Karpas-422 (cell line): ENCODE measurements at regions not wholly inside any gene's neighbourhood (a gene's known extent, or its start where the extent isn't known, plus 50 kb on each side); places are given as distances from the start of the nearest gene placed in this dataset.
"Not testable (repeated sequence)": the region's sequence is repeated elsewhere in the genome, so short reads cannot be mapped to it uniquely, and the experiment has no call there.

Experiments
- DNase-seq: peaks from one replicate; pipeline ENCODE4 v3.0.0-alpha.2; 2015
- H2AFZ ChIP-seq: fragments of 200-600 bp; sonication (generic); 2 replicates; pipeline ENCODE4 v1.6.1; 2014; ENCODE audit warnings: antibody characterized with exemption, low read length, mixed read lengths
- H3K27ac ChIP-seq: fragments of 200-600 bp; sonication (generic); 2 replicates; pipeline ENCODE4 v1.5.1; 2014; ENCODE audit warnings: mild to moderate bottlenecking, low read length, moderate library complexity
- H3K27me3 ChIP-seq: fragments of 200-600 bp; sonication (generic); 2 replicates; pipeline ENCODE4 v1.6.1; 2014; ENCODE audit warnings: low read length, mixed read lengths
- H3K36me3 ChIP-seq: fragments of 200-600 bp; sonication (generic); 2 replicates; pipeline ENCODE4 v1.6.1; 2014; ENCODE audit warnings: low read length, mixed read lengths; ENCODE audit not compliant: insufficient read depth
- H3K4me1 ChIP-seq: fragments of 200-600 bp; sonication (generic); 2 replicates; pipeline ENCODE4 v1.6.1; 2014; ENCODE audit warnings: mild to moderate bottlenecking, low read length, mixed read lengths
- H3K4me2 ChIP-seq: fragments of 200-600 bp; sonication (generic); 2 replicates; pipeline ENCODE4 v1.6.1; 2014; ENCODE audit warnings: low read length, low read depth, mild to moderate bottlenecking; ENCODE audit not compliant: poor library complexity, severe bottlenecking
- H3K4me3 ChIP-seq: fragments of 200-600 bp; sonication (generic); 2 replicates; pipeline ENCODE4 v1.5.1; 2014; ENCODE audit warnings: mild to moderate bottlenecking, antibody characterized with exemption, low read length, mixed read lengths
- H3K79me2 ChIP-seq: fragments of 200-600 bp; sonication (generic); 2 replicates; pipeline ENCODE4 v1.6.1; 2014; ENCODE audit warnings: mild to moderate bottlenecking, low read length, mixed read lengths
- H3K9ac ChIP-seq: fragments of 200-600 bp; sonication (generic); 2 replicates; pipeline ENCODE4 v1.6.0; 2014; ENCODE audit warnings: low read length
- H3K9me2 ChIP-seq: fragments of 200-600 bp; sonication (generic), shearing (Covaris generic); replicated peaks from 2 replicates; pipeline ENCODE4 v1.6.0; 2014; ENCODE audit warnings: mild to moderate bottlenecking, low read length, moderate library complexity; ENCODE audit not compliant: insufficient read depth
- H3K9me3 ChIP-seq: fragments of 300-700, 200-600 bp; sonication (generic); 2 replicates; pipeline ENCODE4 v1.6.1; 2014; ENCODE audit warnings: low read length, mixed read lengths
- H4K20me1 ChIP-seq: fragments of 200-600 bp; sonication (generic); 2 replicates; pipeline ENCODE4 v1.6.1; 2014; ENCODE audit warnings: mild to moderate bottlenecking, antibody characterized with exemption, low read length, low read depth; ENCODE audit not compliant: insufficient read depth

DNA sequence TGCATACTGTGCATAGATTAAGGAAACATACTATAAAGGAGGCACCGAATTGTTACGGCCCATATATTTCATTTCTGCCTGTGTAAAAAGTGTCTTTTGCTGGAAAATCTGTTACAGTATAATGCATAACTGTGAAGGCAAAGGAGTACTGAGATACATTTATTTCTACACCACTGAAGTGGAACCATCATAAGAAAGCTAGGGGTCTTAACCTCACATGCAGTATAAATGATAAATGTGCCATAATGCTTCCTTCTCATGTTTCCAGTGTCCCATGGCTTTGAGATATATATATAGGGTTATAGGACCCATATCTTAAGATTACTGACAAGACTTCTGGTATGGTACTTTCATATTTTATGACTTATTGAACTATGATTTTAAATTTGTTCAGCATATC, 713.8 kb upstream of the PABPC4L start:
- Histone ChIP-seq H3K4me1 (no peaks in the 10 kb centered on the region), H3K27ac (no peak overlapping the region), H3K79me2 (no peaks in the 10 kb centered on the region), H3K9me3 (no peaks in the 10 kb centered on the region), H3K9me2 (no peaks in the 10 kb centered on the region), H4K20me1 (no peaks in the 10 kb centered on the region), H3K9ac (no peak overlapping the region), H3K27me3 (no peaks in the 10 kb centered on the region), H3K4me2 (no peak overlapping the region), H3K36me3 (no peaks in the 10 kb centered on the region), H2AFZ (no peak overlapping the region), H3K4me3 (no peak overlapping the region)
- no peak for DNase-seq

GRCh38 chr4:134914250-134914649, 712.7 kb upstream of the PABPC4L start:
- not testable (repeated sequence) for H3K4me2 ChIP-seq, H3K4me3 ChIP-seq, H3K9me2 ChIP-seq, H3K9me3 ChIP-seq, H3K9ac ChIP-seq, H3K79me2 ChIP-seq, H4K20me1 ChIP-seq, H3K4me1 ChIP-seq, H3K27ac ChIP-seq, H3K36me3 ChIP-seq, H2AFZ ChIP-seq, DNase-seq, H3K27me3 ChIP-seq

GRCh38 chr4:134911941-134912340, 710.4 kb upstream of the PABPC4L start:
- Histone ChIP-seq H4K20me1 (no peaks in the 10 kb centered on the region), H3K36me3 (no peaks in the 10 kb centered on the region), H3K79me2 (no peaks in the 10 kb centered on the region), H3K4me3 (no peak overlapping the region), H3K27ac (no peak overlapping the region), H3K4me1 (no peaks in the 10 kb centered on the region), H3K27me3 (no peaks in the 10 kb centered on the region), H3K9me3 (no peaks in the 10 kb centered on the region), H3K9me2 (no peaks in the 10 kb centered on the region), H2AFZ (no peak overlapping the region), H3K4me2 (no peak overlapping the region), H3K9ac (no peak overlapping the region)
- no peak for DNase-seq

GRCh38 chr4:134906404-134907023, 704.9 kb upstream of the PABPC4L start:
- Histone ChIP-seq H3K36me3 (no peaks in the 10 kb centered on the region), H4K20me1 (no peaks in the 10 kb centered on the region), H3K4me3 (no peak overlapping the region), H2AFZ (no peak overlapping the region), H3K9me3 (no peaks in the 10 kb centered on the region), H3K9ac (no peak overlapping the region), H3K9me2 (no peaks in the 10 kb centered on the region), H3K79me2 (no peaks in the 10 kb centered on the region), H3K4me2 (no peak overlapping the region), H3K27me3 (no peaks in the 10 kb centered on the region), H3K27ac (no peak overlapping the region), H3K4me1 (no peaks in the 10 kb centered on the region)
- DNase-seq = no peak

DNA sequence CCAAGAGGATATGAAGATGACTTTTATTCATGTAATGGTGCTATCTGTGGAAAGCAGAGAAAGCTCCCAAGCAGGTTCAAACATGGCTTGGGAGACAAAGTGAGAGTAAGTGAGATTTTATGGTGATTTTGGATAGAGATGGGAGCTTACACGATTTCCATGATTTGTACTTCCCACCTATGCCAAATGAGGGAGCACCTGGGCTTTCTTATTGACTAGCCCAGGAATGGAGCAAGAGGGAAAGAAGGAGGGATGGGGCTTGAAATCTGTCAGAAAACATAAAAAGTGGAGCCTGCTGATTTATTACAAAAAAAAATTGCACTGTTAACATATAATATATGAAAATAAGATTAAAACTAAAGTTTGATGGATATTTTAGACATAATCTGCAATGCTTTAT, 703.5 kb upstream of the PABPC4L start:
- H2AFZ ChIP-seq = no peak overlapping the region
- H4K20me1 ChIP-seq = no peaks in the 10 kb centered on the region
- no peaks in the 10 kb centered on the region for H3K9me3 ChIP-seq
- H3K4me2 ChIP-seq = no peak overlapping the region
- no peak overlapping the region for H3K9ac ChIP-seq
- no peaks in the 10 kb centered on the region for H3K27me3 ChIP-seq
- no peaks in the 10 kb centered on the region for H3K79me2 ChIP-seq
- DNase-seq = no peak
- no peak overlapping the region for H3K27ac ChIP-seq
- H3K4me1 ChIP-seq = no peaks in the 10 kb centered on the region
- no peaks in the 10 kb centered on the region for H3K9me2 ChIP-seq
- no peak overlapping the region for H3K4me3 ChIP-seq
- H3K36me3 ChIP-seq = no peaks in the 10 kb centered on the region

- no peak for DNase-seq
- Histone ChIP-seq H4K20me1 (no peaks in the 10 kb centered on the region), H3K4me3 (no peak overlapping the region), H3K9me2 (no peaks in the 10 kb centered on the region), H3K4me1 (no peaks in the 10 kb centered on the region), H3K79me2 (no peaks in the 10 kb centered on the region), H3K27me3 (no peaks in the 10 kb centered on the region), H3K4me2 (no peak overlapping the region), H3K36me3 (no peaks in the 10 kb centered on the region), H3K9ac (no peak overlapping the region), H2AFZ (no peak overlapping the region), H3K9me3 (peaks cover 5% of the 10 kb centered on the region; the same call in 1 of the 2 replicates), H3K27ac (no peak overlapping the region)
Measured at GRCh38 chr4:134888156-134888555, 686.6 kb upstream of the PABPC4L start.

DNA sequence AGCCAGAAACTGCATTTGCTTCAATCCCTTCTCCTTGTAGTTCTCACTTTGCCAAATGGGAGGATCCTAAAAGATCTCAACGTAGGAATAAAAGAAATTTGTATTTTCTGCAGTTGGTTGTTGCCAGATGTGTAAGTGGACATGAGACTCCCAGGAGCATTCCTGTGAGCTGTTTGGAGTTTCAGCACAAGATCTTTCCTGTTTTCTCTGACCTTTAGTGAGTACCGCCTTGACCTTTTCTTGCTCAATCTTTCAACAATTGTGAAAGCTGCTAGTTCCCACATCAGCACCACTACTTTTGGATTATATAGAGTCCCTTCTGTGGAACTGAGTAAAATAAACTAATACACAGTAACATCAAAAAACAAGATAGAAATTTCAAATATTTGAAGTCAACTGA, 683.8 kb upstream of the PABPC4L start:
- Histone ChIP-seq H3K4me1 (no peaks in the 10 kb centered on the region), H3K4me2 (no peak overlapping the region), H2AFZ (no peak overlapping the region)

DNA sequence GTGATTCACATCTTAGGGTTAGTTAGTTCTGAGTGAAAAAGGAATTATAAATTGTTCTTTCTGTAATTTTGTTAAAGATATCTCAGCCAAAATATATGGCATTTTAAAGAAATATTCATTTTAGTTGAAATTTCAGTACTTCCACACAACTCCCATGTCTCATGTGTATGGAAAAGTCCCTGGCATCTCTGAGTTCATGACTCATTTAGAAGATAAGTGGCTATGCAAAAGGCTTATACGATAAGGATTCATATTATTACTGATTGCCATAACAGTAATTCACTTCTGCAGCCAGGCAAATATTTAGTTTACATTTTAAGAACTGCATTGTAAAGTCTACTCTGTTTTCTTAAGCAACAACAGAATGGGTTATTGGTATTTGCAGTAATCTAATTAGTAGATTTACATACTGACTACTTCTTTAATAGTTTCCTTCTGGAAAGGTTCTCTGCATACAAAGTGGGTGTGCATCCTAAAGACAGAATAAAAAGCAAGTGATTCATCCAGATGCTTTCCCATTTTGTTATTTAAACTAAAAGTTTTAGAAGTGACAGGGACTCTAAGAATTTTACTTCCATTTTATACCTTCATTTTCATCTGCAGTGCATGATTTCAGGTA, 682.4 kb upstream of the PABPC4L start:
- no peaks in the 10 kb centered on the region for H3K79me2 ChIP-seq
- no peak overlapping the region for H3K4me3 ChIP-seq
- H3K27ac ChIP-seq = no peak overlapping the region
- no peak overlapping the region for H2AFZ ChIP-seq
- no peaks in the 10 kb centered on the region for H3K27me3 ChIP-seq
- DNase-seq = no peak
- no peaks in the 10 kb centered on the region for H3K9me3 ChIP-seq
- no peak overlapping the region for H3K4me2 ChIP-seq
- no peaks in the 10 kb centered on the region for H3K36me3 ChIP-seq
- no peaks in the 10 kb centered on the region for H4K20me1 ChIP-seq
- no peaks in the 10 kb centered on the region for H3K9me2 ChIP-seq
- H3K9ac ChIP-seq = no peak overlapping the region
- no peaks in the 10 kb centered on the region for H3K4me1 ChIP-seq

More for the DNA sequence above, 683.8 kb upstream of the PABPC4L start:
- Histone ChIP-seq H3K79me2 (no peaks in the 10 kb centered on the region), H3K4me3 (no peak overlapping the region), H3K36me3 (no peaks in the 10 kb centered on the region), H4K20me1 (no peaks in the 10 kb centered on the region), H3K9me2 (no peaks in the 10 kb centered on the region), H3K27ac (no peak overlapping the region), H3K27me3 (no peaks in the 10 kb centered on the region), H3K9ac (no peak overlapping the region), H3K9me3 (no peaks in the 10 kb centered on the region)
- DNase-seq = no peak
